ENCODE measurements at regions not wholly inside any gene's neighbourhood (a gene's known extent, or its start where the extent isn't known, plus 50 kb on each side); places are given as distances from the start of the nearest gene placed in this dataset.

- TF ChIP-seq CTCF (IDR thresholded peaks at IDR 0.05): no peak
- no peak for TF ChIP-seq POLR2A (IDR thresholded peaks at IDR 0.05)
- no peak for TF ChIP-seq EP300 (IDR thresholded peaks at IDR 0.05)
- no peak for TF ChIP-seq POLR2AphosphoS5 (IDR thresholded peaks at IDR 0.05)
Measured at GRCh38 chr5:119948162-119948561, 318.8 kb downstream of the FAM170A start.
